Hepatocyte (in vitro differentiated cells): ENCODE measurements at regions not wholly inside any gene's neighbourhood (a gene's known extent, or its start where the extent isn't known, plus 50 kb on each side); places are given as distances from the start of the nearest gene placed in this dataset.

Source experiments
- DNase-seq: peaks from one replicate; pipeline ENCODE4 v3.0.0-alpha.2; 2016; ENCODE audit warnings: low spot score
- H2AFZ ChIP-seq: fragments of 200-600 bp; sonication (generic); 2 replicates; pipeline ENCODE4 v1.6.0; 2016; ENCODE audit warnings: antibody characterized with exemption, mild to moderate bottlenecking
- H3K27ac ChIP-seq: fragments of 200-600 bp; sonication (generic); 2 replicates; pipeline ENCODE4 v1.5.1; 2016; ENCODE audit warnings: mild to moderate bottlenecking
- H3K27me3 ChIP-seq: fragments of 200-600 bp; sonication (generic); 2 replicates; pipeline ENCODE4 v1.6.1; 2016
- H3K36me3 ChIP-seq: fragments of 200-600 bp; sonication (generic); replicated peaks from 2 replicates; pipeline ENCODE4 v1.5.1; 2016; ENCODE audit warnings: low read depth; ENCODE audit not compliant: insufficient read depth
- H3K4me1 ChIP-seq: fragments of 200-600 bp; sonication (generic); 2 replicates; pipeline ENCODE4 v1.5.1; 2016; ENCODE audit warnings: mild to moderate bottlenecking, moderate library complexity; ENCODE audit not compliant: insufficient read depth
- H3K4me2 ChIP-seq: fragments of 200-600 bp; sonication (generic); 2 replicates; pipeline ENCODE4 v1.6.0; 2016
- H3K4me3 ChIP-seq: fragments of 200-600 bp; sonication (generic); 2 replicates; pipeline ENCODE4 v1.5.1; 2016; ENCODE audit warnings: mild to moderate bottlenecking
- H3K79me2 ChIP-seq: fragments of 200-600 bp; sonication (generic); 2 replicates; pipeline ENCODE4 v1.6.0; 2017; ENCODE audit warnings: mild to moderate bottlenecking
- H3K9me2 ChIP-seq: fragments of 200-600 bp; sonication (generic); replicated peaks from 2 replicates; pipeline ENCODE4 v1.6.0; 2017; ENCODE audit warnings: mild to moderate bottlenecking; ENCODE audit not compliant: insufficient read depth
- H3K9me3 ChIP-seq: fragments of 200-600 bp; sonication (generic); 2 replicates; pipeline ENCODE4 v1.5.1; 2016; ENCODE audit warnings: low read depth, mild to moderate bottlenecking
- H4K20me1 ChIP-seq: fragments of 200-600 bp; sonication (generic); 2 replicates; pipeline ENCODE4 v1.6.0; 2016; ENCODE audit warnings: mild to moderate bottlenecking; ENCODE audit not compliant: insufficient read depth, poor library complexity, severe bottlenecking
- EZH2 ChIP-seq: fragments of 200-600 bp; sonication (generic); IDR thresholded peaks from 2 replicates; pipeline ENCODE4 v1.6.1; 2016; ENCODE audit warnings: antibody characterized with exemption, mild to moderate bottlenecking, borderline replicate concordance
- EZH2phosphoT487 ChIP-seq: fragments of 200-600 bp; sonication (generic); IDR thresholded peaks from one replicate; pipeline ENCODE4 v1.6.1; 2018; ENCODE audit warnings: antibody characterized with exemption, mild to moderate bottlenecking, low read depth, moderate library complexity; ENCODE audit not compliant: unreplicated experiment, severe bottlenecking
- WGBS: methylation state at CpG from one replicate; pipeline ENCODE4 v1.1.6; 2016; ENCODE audit warnings: low lambda C conversion rate; ENCODE audit errors: missing lambda C conversion rate; 5-methylcytosine and 5-hydroxymethylcytosine counted together
- TF ChIP-seq, protein P1 (sequence below): fragments of 200-600 bp; sonication (generic); IDR thresholded peaks from 2 replicates; pipeline ENCODE4 v1.5.1; 2016; ENCODE audit warnings: antibody characterized with exemption, mild to moderate bottlenecking; ENCODE audit not compliant: poor library complexity

DNA sequence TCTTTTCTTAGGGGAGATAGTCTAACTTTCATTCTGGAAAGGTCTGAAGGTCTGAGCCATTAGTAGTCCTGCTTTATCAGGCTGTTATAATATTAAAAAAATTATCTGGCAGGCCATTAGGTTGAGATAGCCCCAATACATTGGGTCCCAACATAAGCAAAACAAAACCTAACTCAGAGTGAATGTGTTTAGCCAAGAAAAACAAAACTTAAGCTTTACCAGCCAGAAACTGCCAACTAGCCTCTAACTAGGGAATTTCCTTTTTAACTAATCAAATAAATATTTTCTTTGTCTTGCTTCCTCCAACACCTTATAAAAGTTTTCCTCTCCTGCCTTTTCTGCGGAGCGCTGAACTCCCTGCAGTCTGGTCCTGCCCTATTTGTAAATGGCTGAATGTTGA, 1137.7 kb upstream of the CNTN5 start:
- H3K27me3 ChIP-seq, result no peaks in the 10 kb centered on the region
- 66% methylated on average over 2 of the region's 2 CpGs for WGBS
- TF ChIP-seq EZH2phosphoT487 (no peak), EZH2 (no peak)
- TF ChIP-seq, protein P1, sequence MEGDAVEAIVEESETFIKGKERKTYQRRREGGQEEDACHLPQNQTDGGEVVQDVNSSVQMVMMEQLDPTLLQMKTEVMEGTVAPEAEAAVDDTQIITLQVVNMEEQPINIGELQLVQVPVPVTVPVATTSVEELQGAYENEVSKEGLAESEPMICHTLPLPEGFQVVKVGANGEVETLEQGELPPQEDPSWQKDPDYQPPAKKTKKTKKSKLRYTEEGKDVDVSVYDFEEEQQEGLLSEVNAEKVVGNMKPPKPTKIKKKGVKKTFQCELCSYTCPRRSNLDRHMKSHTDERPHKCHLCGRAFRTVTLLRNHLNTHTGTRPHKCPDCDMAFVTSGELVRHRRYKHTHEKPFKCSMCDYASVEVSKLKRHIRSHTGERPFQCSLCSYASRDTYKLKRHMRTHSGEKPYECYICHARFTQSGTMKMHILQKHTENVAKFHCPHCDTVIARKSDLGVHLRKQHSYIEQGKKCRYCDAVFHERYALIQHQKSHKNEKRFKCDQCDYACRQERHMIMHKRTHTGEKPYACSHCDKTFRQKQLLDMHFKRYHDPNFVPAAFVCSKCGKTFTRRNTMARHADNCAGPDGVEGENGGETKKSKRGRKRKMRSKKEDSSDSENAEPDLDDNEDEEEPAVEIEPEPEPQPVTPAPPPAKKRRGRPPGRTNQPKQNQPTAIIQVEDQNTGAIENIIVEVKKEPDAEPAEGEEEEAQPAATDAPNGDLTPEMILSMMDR, result no peak
- H3K36me3 ChIP-seq, result no peaks in the 10 kb centered on the region
- no peak overlapping the region for H2AFZ ChIP-seq
- DNase-seq, result no peak
- H4K20me1 ChIP-seq, result no peaks in the 10 kb centered on the region
- H3K4me1 ChIP-seq, result no peaks in the 10 kb centered on the region
- no peak overlapping the region for H3K4me2 ChIP-seq
- H3K79me2 ChIP-seq, result no peaks in the 10 kb centered on the region
- no peaks in the 10 kb centered on the region for H3K9me3 ChIP-seq
- no peak overlapping the region for H3K4me3 ChIP-seq
- H3K27ac ChIP-seq, result no peak overlapping the region
- H3K9me2 ChIP-seq, result no peaks in the 10 kb centered on the region

- H3K9me2 ChIP-seq, result peaks cover 3% of the 10 kb centered on the region
- no peak overlapping the region for H3K27ac ChIP-seq
- no peaks in the 10 kb centered on the region for H3K27me3 ChIP-seq
- H4K20me1 ChIP-seq, result no peaks in the 10 kb centered on the region
- no peaks in the 10 kb centered on the region for H3K79me2 ChIP-seq
- no peaks in the 10 kb centered on the region for H3K9me3 ChIP-seq
- H3K36me3 ChIP-seq, result no peaks in the 10 kb centered on the region
- no peak for DNase-seq
- no peak overlapping the region for H2AFZ ChIP-seq
- no peak overlapping the region for H3K4me3 ChIP-seq
- 96% methylated on average over 2 of the region's 2 CpGs for WGBS
- no peaks in the 10 kb centered on the region for H3K4me1 ChIP-seq
- TF ChIP-seq EZH2phosphoT487 (no peak), EZH2 (no peak)
- TF ChIP-seq, protein P1, result no peak
- H3K4me2 ChIP-seq, result no peak overlapping the region
Observed at GRCh38 chr11:97888641-97889040, 1132.1 kb upstream of the CNTN5 start.

- Histone ChIP-seq H3K36me3 (no peaks in the 10 kb centered on the region), H3K9me3 (no peaks in the 10 kb centered on the region), H3K79me2 (no peaks in the 10 kb centered on the region), H3K4me3 (no peak overlapping the region), H4K20me1 (no peaks in the 10 kb centered on the region), H2AFZ (no peak overlapping the region), H3K4me2 (no peak overlapping the region), H3K27me3 (no peaks in the 10 kb centered on the region), H3K27ac (no peak overlapping the region), H3K9me2 (peaks cover 3% of the 10 kb centered on the region), H3K4me1 (no peaks in the 10 kb centered on the region)
- WGBS, result 93% methylated on average over 1 of the region's 1 CpG
- TF ChIP-seq EZH2phosphoT487, result no peak
- TF ChIP-seq EZH2, result no peak
- TF ChIP-seq, protein P1, result no peak
- no peak for DNase-seq
Observed at GRCh38 chr11:97890466-97890865, 1130.3 kb upstream of the CNTN5 start.

- H3K4me1 ChIP-seq, result no peaks in the 10 kb centered on the region
- peaks cover 3% of the 10 kb centered on the region for H3K9me2 ChIP-seq
- H3K9me3 ChIP-seq, result no peaks in the 10 kb centered on the region
- no peaks in the 10 kb centered on the region for H3K27me3 ChIP-seq
- TF ChIP-seq, protein P1, result no peak
- TF ChIP-seq EZH2, result no peak
- TF ChIP-seq EZH2phosphoT487, result no peak
- H3K79me2 ChIP-seq, result no peaks in the 10 kb centered on the region
- H4K20me1 ChIP-seq, result no peaks in the 10 kb centered on the region
- H2AFZ ChIP-seq, result no peak overlapping the region
- no peak for DNase-seq
- no peak overlapping the region for H3K4me2 ChIP-seq
- no peaks in the 10 kb centered on the region for H3K36me3 ChIP-seq
- H3K4me3 ChIP-seq, result no peak overlapping the region
- no peak overlapping the region for H3K27ac ChIP-seq
- WGBS, result 89% methylated on average over 2 of the region's 2 CpGs
Observed at GRCh38 chr11:97893612-97894011, 1127.1 kb upstream of the CNTN5 start.
